Neural cell (in vitro differentiated cells): ENCODE measurements at regions not wholly inside any gene's neighbourhood (a gene's known extent, or its start where the extent isn't known, plus 50 kb on each side); places are given as distances from the start of the nearest gene placed in this dataset.

Experiments used
- H2AFZ ChIP-seq: fragments of 200-600, 300-800 bp; sonication (generic), shearing (Covaris generic); 2 replicates; pipeline ENCODE4 v1.6.0; 2014; ENCODE audit warnings: low read depth, mild to moderate bottlenecking, antibody characterized with exemption, low read length, moderate library complexity
- H3F3A ChIP-seq: fragments of 200-600 bp; shearing (Covaris generic); 2 replicates; pipeline ENCODE4 v1.6.1; 2016; ENCODE audit warnings: mild to moderate bottlenecking, moderate library complexity, mixed read lengths, antibody characterized with exemption, low read length; ENCODE audit not compliant: insufficient read depth, poor library complexity, severe bottlenecking
- H3K27ac ChIP-seq: fragments of 200-600, 300-800 bp; sonication (generic), shearing (Covaris generic); 2 replicates; pipeline ENCODE4 v1.5.1; 2014; ENCODE audit warnings: mild to moderate bottlenecking, low read length, moderate library complexity
- H3K27me3 ChIP-seq: fragments of 300-800, 200-600 bp; sonication (generic), shearing (Covaris generic); 2 replicates; pipeline ENCODE4 v1.6.0; 2014; ENCODE audit warnings: mild to moderate bottlenecking, low read depth, low read length, moderate library complexity; ENCODE audit not compliant: insufficient read depth
- H3K36me3 ChIP-seq: fragments of 300-800, 200-600 bp; sonication (generic), shearing (Covaris generic); 2 replicates; pipeline ENCODE4 v1.5.1; 2014; ENCODE audit warnings: mild to moderate bottlenecking, antibody characterized with exemption, low read length, moderate library complexity; ENCODE audit not compliant: insufficient read depth
- H3K4me2 ChIP-seq: fragments of 300-800, 200-600 bp; sonication (generic), shearing (Covaris generic); 2 replicates; pipeline ENCODE4 v1.6.0; 2014; ENCODE audit warnings: mild to moderate bottlenecking, low read length
- H3K4me3 ChIP-seq: fragments of 300-800, 200-600 bp; sonication (generic), shearing (Covaris generic); 2 replicates; pipeline ENCODE4 v1.5.1; 2014; ENCODE audit warnings: mild to moderate bottlenecking, low read length, moderate library complexity
- H3K79me2 ChIP-seq: fragments of 200-600 bp; shearing (Covaris generic); replicated peaks from 2 replicates; pipeline ENCODE4 v1.6.0; 2014; ENCODE audit warnings: mild to moderate bottlenecking, low read length, moderate library complexity; ENCODE audit not compliant: insufficient read depth
- H3K9ac ChIP-seq: fragments of 300-800, 200-600 bp; sonication (generic), shearing (Covaris generic); 2 replicates; pipeline ENCODE4 v1.6.1; 2016; ENCODE audit warnings: mild to moderate bottlenecking, low read length, mixed read lengths
- H3K9me2 ChIP-seq: fragments of 200-600 bp; shearing (Covaris generic); 2 replicates; pipeline ENCODE4 v1.6.1; 2016; ENCODE audit warnings: mild to moderate bottlenecking, low read length, mixed read lengths; ENCODE audit not compliant: insufficient read depth
- H3K9me3 ChIP-seq: fragments of 200-600, 300-800 bp; sonication (generic), shearing (Covaris generic); 2 replicates; pipeline ENCODE4 v1.6.1; 2016; ENCODE audit warnings: mild to moderate bottlenecking, mixed run types, low read length, moderate library complexity, mixed read lengths
- H4K20me1 ChIP-seq: fragments of 200-600 bp; shearing (Covaris generic); 2 replicates; pipeline ENCODE4 v1.6.1; 2016; ENCODE audit warnings: mild to moderate bottlenecking, mixed run types; ENCODE audit not compliant: insufficient read depth
- CTCF ChIP-seq: fragments of 450-650 bp; IDR thresholded peaks from 2 replicates; pipeline ENCODE4 v1.5.1; 2014; ENCODE audit warnings: antibody characterized with exemption, mild to moderate bottlenecking, moderate library complexity; ENCODE audit not compliant: poor library complexity, severe bottlenecking
- EP300 ChIP-seq: fragments of 450-650 bp; conservative IDR thresholded peaks from 2 replicates; pipeline ENCODE4 v1.6.1; 2014; ENCODE audit warnings: antibody characterized with exemption, mild to moderate bottlenecking, moderate library complexity; ENCODE audit not compliant: poor library complexity, severe bottlenecking
- EZH2 ChIP-seq: fragments of 200-600, 300-800 bp; shearing (Covaris generic), sonication (generic); IDR thresholded peaks from 2 replicates; pipeline ENCODE4 v1.6.1; 2014; ENCODE audit warnings: antibody characterized with exemption, low read length, borderline replicate concordance, mild to moderate bottlenecking; ENCODE audit not compliant: insufficient read depth, poor library complexity, severe bottlenecking
- MXI1 ChIP-seq: fragments of 450-650 bp; conservative IDR thresholded peaks from 2 replicates; pipeline ENCODE4 v1.6.1; 2014; ENCODE audit warnings: antibody characterized with exemption, mild to moderate bottlenecking; ENCODE audit not compliant: poor library complexity, severe bottlenecking
- POLR2AphosphoS5 ChIP-seq: IDR thresholded peaks from 2 replicates; pipeline ENCODE4 v1.6.1; 2012
- RAD21 ChIP-seq: fragments of 450-650 bp; conservative IDR thresholded peaks from 2 replicates; pipeline ENCODE4 v1.6.1; 2014; ENCODE audit warnings: antibody characterized with exemption, mild to moderate bottlenecking, moderate library complexity
- REST ChIP-seq: IDR thresholded peaks from 2 replicates; pipeline ENCODE4 v1.6.1; 2012; ENCODE audit warnings: borderline replicate concordance
- SMC3 ChIP-seq: fragments of 450-650 bp; conservative IDR thresholded peaks from 2 replicates; pipeline ENCODE4 v1.6.1; 2014; ENCODE audit warnings: antibody characterized with exemption, mild to moderate bottlenecking, moderate library complexity; ENCODE audit not compliant: poor library complexity
- TAF1 ChIP-seq: IDR thresholded peaks from 2 replicates; pipeline ENCODE4 v1.6.1; 2012; ENCODE audit warnings: low read depth

GRCh38 chr3:190222916-190223315, 99.3 kb downstream of the CLDN1 start:
- Histone ChIP-seq H4K20me1 (no peaks in the 10 kb centered on the region), H3F3A (no peaks in the 10 kb centered on the region), H3K4me2 (no peak overlapping the region), H3K9me2 (no peaks in the 10 kb centered on the region), H3K4me3 (no peak overlapping the region), H3K79me2 (no peaks in the 10 kb centered on the region), H2AFZ (no peak overlapping the region), H3K9me3 (no peaks in the 10 kb centered on the region), H3K27me3 (no peaks in the 10 kb centered on the region), H3K36me3 (no peaks in the 10 kb centered on the region), H3K27ac (no peak overlapping the region), H3K9ac (no peak overlapping the region)
- TF ChIP-seq MXI1 (no peak), CTCF (no peak)

GRCh38 chr3:190222360-190222759, 99.9 kb downstream of the CLDN1 start:
- Histone ChIP-seq H3K4me3 (no peak overlapping the region), H4K20me1 (no peaks in the 10 kb centered on the region), H3K36me3 (no peaks in the 10 kb centered on the region), H3K27ac (no peak overlapping the region), H3F3A (no peaks in the 10 kb centered on the region), H3K79me2 (no peaks in the 10 kb centered on the region), H3K9me2 (no peaks in the 10 kb centered on the region), H3K27me3 (no peaks in the 10 kb centered on the region), H2AFZ (no peak overlapping the region), H3K9me3 (no peaks in the 10 kb centered on the region), H3K4me2 (no peak overlapping the region), H3K9ac (no peak overlapping the region)
- TF ChIP-seq POLR2AphosphoS5 (no peak), SMC3 (no peak), MXI1 (no peak), EZH2 (no peak), EP300 (no peak), CTCF (no peak), REST (no peak), TAF1 (no peak), RAD21 (no peak)
